ENCODE measurements at regions not wholly inside any gene's neighbourhood (a gene's known extent, or its start where the extent isn't known, plus 50 kb on each side); places are given as distances from the start of the nearest gene placed in this dataset.

DNA sequence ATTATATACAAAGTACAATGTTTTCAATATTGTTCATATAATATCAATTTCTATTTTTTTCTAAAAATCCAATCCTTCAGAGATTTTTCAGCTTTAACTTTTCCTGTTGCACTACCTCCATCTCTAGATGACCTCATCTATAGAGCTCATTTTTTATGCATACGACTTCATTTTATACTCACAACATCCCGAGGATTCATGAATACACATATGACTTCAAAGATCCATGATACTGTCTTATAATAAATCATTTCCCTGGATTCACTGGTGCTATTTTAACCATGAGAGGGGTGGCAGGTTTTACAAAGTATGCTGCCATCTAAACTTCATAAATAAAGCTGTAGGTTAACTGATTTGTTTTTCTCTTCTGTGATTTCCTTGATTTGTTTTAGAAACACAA lies 694.6 kb downstream of the EPHA4 start:
- WGBS, 3 donors = 87 to 93% (median 91%) methylated on average over 2 of the region's 2 CpGs
- TF ChIP-seq, protein P1, sequence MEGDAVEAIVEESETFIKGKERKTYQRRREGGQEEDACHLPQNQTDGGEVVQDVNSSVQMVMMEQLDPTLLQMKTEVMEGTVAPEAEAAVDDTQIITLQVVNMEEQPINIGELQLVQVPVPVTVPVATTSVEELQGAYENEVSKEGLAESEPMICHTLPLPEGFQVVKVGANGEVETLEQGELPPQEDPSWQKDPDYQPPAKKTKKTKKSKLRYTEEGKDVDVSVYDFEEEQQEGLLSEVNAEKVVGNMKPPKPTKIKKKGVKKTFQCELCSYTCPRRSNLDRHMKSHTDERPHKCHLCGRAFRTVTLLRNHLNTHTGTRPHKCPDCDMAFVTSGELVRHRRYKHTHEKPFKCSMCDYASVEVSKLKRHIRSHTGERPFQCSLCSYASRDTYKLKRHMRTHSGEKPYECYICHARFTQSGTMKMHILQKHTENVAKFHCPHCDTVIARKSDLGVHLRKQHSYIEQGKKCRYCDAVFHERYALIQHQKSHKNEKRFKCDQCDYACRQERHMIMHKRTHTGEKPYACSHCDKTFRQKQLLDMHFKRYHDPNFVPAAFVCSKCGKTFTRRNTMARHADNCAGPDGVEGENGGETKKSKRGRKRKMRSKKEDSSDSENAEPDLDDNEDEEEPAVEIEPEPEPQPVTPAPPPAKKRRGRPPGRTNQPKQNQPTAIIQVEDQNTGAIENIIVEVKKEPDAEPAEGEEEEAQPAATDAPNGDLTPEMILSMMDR (IDR thresholded peaks at IDR 0.05) = no peak
- Histone ChIP-seq H3K36me3 (no peaks in the 10 kb centered on the region), H3K27me3 (no peaks in the 10 kb centered on the region), H3K27ac (no peak overlapping the region), H3K9me3 (no peaks in the 10 kb centered on the region), H3K4me3 (no peak overlapping the region), H3K4me1 (ENCODE audit: insufficient read depth) (no peaks in the 10 kb centered on the region)
- intact Hi-C loops (cut with DNase I) = no loop called here
- no peak for DNase-seq

DNA sequence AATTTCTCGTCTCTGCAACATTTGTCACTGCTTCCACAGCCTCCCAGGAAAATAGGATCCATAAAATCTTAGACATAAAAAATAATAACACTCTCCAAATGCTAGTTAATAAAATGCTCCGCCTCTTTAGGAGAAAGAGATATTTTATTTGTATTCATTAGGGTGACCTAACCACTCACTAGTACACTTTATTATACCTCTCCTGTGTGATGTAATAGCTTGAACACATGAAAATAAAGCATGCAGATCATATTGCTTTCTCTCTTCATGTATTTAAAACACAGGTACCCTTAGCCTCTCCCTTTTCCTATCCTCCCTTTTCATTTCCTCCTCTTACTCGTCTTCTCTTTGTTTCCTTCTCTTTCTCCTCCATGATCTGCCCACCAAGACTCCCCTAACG lies 694.2 kb downstream of the EPHA4 start:
- no peak overlapping the region for H3K27ac ChIP-seq
- no peaks in the 10 kb centered on the region for H3K36me3 ChIP-seq
- H3K9me3 ChIP-seq = no peaks in the 10 kb centered on the region
- H3K27me3 ChIP-seq = no peaks in the 10 kb centered on the region
- intact Hi-C loops (cut with DNase I) = no loop called here
- no peak for TF ChIP-seq EP300 (IDR thresholded peaks at IDR 0.05)
- TF ChIP-seq, protein P1 (IDR thresholded peaks at IDR 0.05) = no peak
- no peak for TF ChIP-seq POLR2A (IDR thresholded peaks at IDR 0.05)
- 75 to 79% (median 79%) methylated on average over 4 of the region's 4 CpGs for WGBS, 3 donors
- no peaks in the 10 kb centered on the region for H3K4me1 ChIP-seq (ENCODE audit: insufficient read depth)
- DNase-seq = no peak
- H3K4me3 ChIP-seq = no peak overlapping the region

- WGBS, 3 donors = 54 to 63% (median 62%) methylated on average over 3 of the region's 3 CpGs
- no peaks in the 10 kb centered on the region for H3K9me3 ChIP-seq
- no peaks in the 10 kb centered on the region for H3K27me3 ChIP-seq
- no peaks in the 10 kb centered on the region for H3K36me3 ChIP-seq
- no peak for TF ChIP-seq EP300 (IDR thresholded peaks at IDR 0.05)
- TF ChIP-seq, protein P1 (IDR thresholded peaks at IDR 0.05) = no peak
- TF ChIP-seq POLR2A (IDR thresholded peaks at IDR 0.05) = no peak
- intact Hi-C loops (cut with DNase I) = no loop called here
- no peak overlapping the region for H3K4me3 ChIP-seq
- H3K4me1 ChIP-seq (ENCODE audit: insufficient read depth) = no peaks in the 10 kb centered on the region
- H3K27ac ChIP-seq = no peak overlapping the region
- no peak for DNase-seq
These were observed 691.2 kb downstream of the EPHA4 start for GRCh38 chr2:220880623-220881596.

GRCh38 chr2:220882507-220882906 lies 689.6 kb downstream of the EPHA4 start:
- no peak for TF ChIP-seq POLR2A (IDR thresholded peaks at IDR 0.05)
- no peak for TF ChIP-seq EP300 (IDR thresholded peaks at IDR 0.05)
- TF ChIP-seq, protein P1 (IDR thresholded peaks at IDR 0.05) = no peak
- Histone ChIP-seq H3K4me1 (ENCODE audit: insufficient read depth) (no peaks in the 10 kb centered on the region), H3K9me3 (no peaks in the 10 kb centered on the region), H3K27ac (no peak overlapping the region), H3K27me3 (no peaks in the 10 kb centered on the region), H3K36me3 (no peaks in the 10 kb centered on the region), H3K4me3 (no peak overlapping the region)
- no peak for DNase-seq
- intact Hi-C loops (cut with DNase I) = loop anchor here in 1 of 4 donors (2.0 kb wide), 1 partner anchor 46 kb away; no protein-coding TSS in a partner anchor
